Caco-2 (cell line): ENCODE measurements at regions not wholly inside any gene's neighbourhood (a gene's known extent, or its start where the extent isn't known, plus 50 kb on each side); places are given as distances from the start of the nearest gene placed in this dataset.

Experiments used
- BruUV-seq: library from RNA; stranded (reverse); fragments of 400-500 nt; replicated peaks from 2 replicates; lab custom pipeline; 2021; lab: Mats Ljungman, UMichigan
- CTCF ChIA-PET: fragments of 300-600 bp; sonication (Branson Sonifier 250); formaldehyde crosslinking; loops from one replicate; lab custom pipeline; 2022; ENCODE audit warnings: antibody characterized with exemption; lab: Charles Lee
- POLR2A ChIA-PET: fragments of 300-600 bp; sonication (Branson Sonifier 250); formaldehyde crosslinking; loops from one replicate; lab custom pipeline; 2022; ENCODE audit warnings: antibody characterized with exemption; lab: Charles Lee
- DNase-seq, 2 experiments: peaks; one replicate each; pipeline versions ENCODE4 v3.0.0 to v3.0.0-alpha.2; 2020 to 2022
- H3K27me3 ChIP-seq: replicated peaks from 2 replicates; pipeline ENCODE4 v1.6.0; 2011; ENCODE audit warnings: low read length; ENCODE audit not compliant: control insufficient read depth, insufficient read depth
- H3K36me3 ChIP-seq: 2 replicates; pipeline ENCODE4 v1.5.1; 2011; ENCODE audit warnings: low read length; ENCODE audit not compliant: control insufficient read depth, insufficient read depth
- H3K4me1 ChIP-seq: fragments of 250-450 bp; sonication (Bioruptor Pico); 2 replicates; pipeline ENCODE4 v1.5.1; 2020; ENCODE audit warnings: mild to moderate bottlenecking
- H3K4me3 ChIP-seq: 2 replicates; pipeline ENCODE4 v1.5.1; 2011; ENCODE audit warnings: low read depth, mild to moderate bottlenecking, control low read depth, low read length
- H3K9me3 ChIP-seq: fragments of 250-450 bp; sonication (Bioruptor Pico); 2 replicates; pipeline ENCODE4 v1.5.1; 2020; ENCODE audit warnings: mild to moderate bottlenecking, moderate library complexity
- H3K27ac Mint-ChIP-seq: one replicate; pipeline ENCODE4 v1.8.0; 2022; ENCODE audit warnings: mixed read lengths; ENCODE audit not compliant: unreplicated experiment
- H3K27me3 Mint-ChIP-seq: one replicate; pipeline ENCODE4 v1.8.0; 2022; ENCODE audit warnings: mixed read lengths; ENCODE audit not compliant: insufficient read depth, unreplicated experiment
- H3K36me3 Mint-ChIP-seq: one replicate; pipeline ENCODE4 v1.8.0; 2022; ENCODE audit warnings: mild to moderate bottlenecking, mixed read lengths; ENCODE audit not compliant: insufficient read depth, unreplicated experiment
- H3K4me1 Mint-ChIP-seq: one replicate; pipeline ENCODE4 v1.8.0; 2022; ENCODE audit warnings: low read depth, mixed read lengths; ENCODE audit not compliant: unreplicated experiment
- H3K4me3 Mint-ChIP-seq: one replicate; pipeline ENCODE4 v1.8.0; 2022; ENCODE audit warnings: mild to moderate bottlenecking, moderate library complexity, mixed read lengths; ENCODE audit not compliant: unreplicated experiment
- H3K9me3 Mint-ChIP-seq: one replicate; pipeline ENCODE4 v1.8.0; 2022; ENCODE audit warnings: mixed read lengths; ENCODE audit not compliant: unreplicated experiment
- CTCF ChIP-seq, 2 experiments: fragments of 200-600 bp in 1 of 2; IDR thresholded peaks; 1 replicate in 1 of 2; 2 replicates in 1 of 2; pipeline versions ENCODE4 v1.5.1 to v1.8.0; 2011 to 2022; ENCODE audit warnings: antibody characterized with exemption in 1 of 2, control low read depth in 1 of 2, inconsistent platforms in 1 of 2, low read depth in 1 of 2, low read length in 1 of 2, mild to moderate bottlenecking in 1 of 2, moderate library complexity in 1 of 2; ENCODE audit not compliant: insufficient read depth in 1 of 2, severe bottlenecking in 1 of 2, unreplicated experiment in 1 of 2
- intact Hi-C: fragments of 100-400 bp; cut with micrococcal nuclease; formaldehyde crosslinking; loops from one replicate; pipeline ENCODE4 v1.10.0; 2022; ENCODE audit not compliant: unreplicated experiment

- POLR2A ChIA-PET: no interaction called here
- BruUV-seq: no TSS peak
- no peaks in the 10 kb centered on the region for H3K36me3 Mint-ChIP-seq
Observed at GRCh38 chr13:57264965-57265364, 98.0 kb downstream of the PRR20E start.

GRCh38 chr13:57270493-57270892, 103.5 kb downstream of the PRR20E start:
- Mint-ChIP-seq H3K9me3 (no peaks in the 10 kb centered on the region), H3K27me3 (no peaks in the 10 kb centered on the region), H3K4me1 (no peaks in the 10 kb centered on the region), H3K27ac (no peak overlapping the region), H3K4me3 (no peak overlapping the region), H3K36me3 (no peaks in the 10 kb centered on the region)
- no peaks in the 10 kb centered on the region for H3K27me3 ChIP-seq
- H3K36me3 ChIP-seq: no peaks in the 10 kb centered on the region
- intact Hi-C loops: no loop called here
- no peak for DNase-seq
- ChIA-PET POLR2A (no interaction called here), CTCF (no interaction called here)
- TF ChIP-seq CTCF (IDR thresholded peaks at IDR 0.05; ENCODE audit: insufficient read depth in 1 of 2, low read depth in 1 of 2, low read length in 1 of 2, severe bottlenecking in 1 of 2, unreplicated experiment in 1 of 2): no peak
- H3K4me3 ChIP-seq: no peak overlapping the region
- no peaks in the 10 kb centered on the region for H3K9me3 ChIP-seq
- no TSS peak for BruUV-seq
- no peaks in the 10 kb centered on the region for H3K4me1 ChIP-seq

More at GRCh38 chr13:57264965-57265364, 98.0 kb downstream of the PRR20E start:
- Mint-ChIP-seq H3K27ac (no peak overlapping the region), H3K4me1 (no peaks in the 10 kb centered on the region), H3K9me3 (no peaks in the 10 kb centered on the region), H3K27me3 (no peaks in the 10 kb centered on the region), H3K4me3 (no peak overlapping the region)
- no peaks in the 10 kb centered on the region for H3K27me3 ChIP-seq
- no peak overlapping the region for H3K4me3 ChIP-seq
- CTCF ChIA-PET: no interaction called here
- DNase-seq: no peak
- TF ChIP-seq CTCF (IDR thresholded peaks at IDR 0.05; ENCODE audit: insufficient read depth in 1 of 2, low read depth in 1 of 2, low read length in 1 of 2, severe bottlenecking in 1 of 2, unreplicated experiment in 1 of 2): no peak
- intact Hi-C loops: no loop called here
- H3K36me3 ChIP-seq: no peaks in the 10 kb centered on the region
- H3K9me3 ChIP-seq: no peaks in the 10 kb centered on the region
- no peaks in the 10 kb centered on the region for H3K4me1 ChIP-seq

- peaks cover 9% of the 10 kb centered on the region for H3K9me3 Mint-ChIP-seq
- H3K27me3 Mint-ChIP-seq: no peaks in the 10 kb centered on the region
- no peak overlapping the region for H3K4me3 Mint-ChIP-seq
- no peak for DNase-seq
- no peak for TF ChIP-seq CTCF (IDR thresholded peaks at IDR 0.05; ENCODE audit: insufficient read depth in 1 of 2, low read depth in 1 of 2, low read length in 1 of 2, severe bottlenecking in 1 of 2, unreplicated experiment in 1 of 2)
- Histone ChIP-seq H3K9me3 (no peaks in the 10 kb centered on the region), H3K4me1 (no peaks in the 10 kb centered on the region), H3K4me3 (no peak overlapping the region), H3K36me3 (no peaks in the 10 kb centered on the region), H3K27me3 (no peaks in the 10 kb centered on the region)
- no peaks in the 10 kb centered on the region for H3K36me3 Mint-ChIP-seq
- POLR2A ChIA-PET: no interaction called here
- CTCF ChIA-PET: no interaction called here
- BruUV-seq: no TSS peak
- intact Hi-C loops: no loop called here
- H3K4me1 Mint-ChIP-seq: no peaks in the 10 kb centered on the region
- no peak overlapping the region for H3K27ac Mint-ChIP-seq
Observed at GRCh38 chr13:57286511-57287098, 119.6 kb downstream of the PRR20E start.
